ENCODE measurements at regions not wholly inside any gene's neighbourhood (a gene's known extent, or its start where the extent isn't known, plus 50 kb on each side); places are given as distances from the start of the nearest gene placed in this dataset.
"Not testable (repeated sequence)": the region's sequence is repeated elsewhere in the genome, so short reads cannot be mapped to it uniquely, and the experiment has no call there.

DNA sequence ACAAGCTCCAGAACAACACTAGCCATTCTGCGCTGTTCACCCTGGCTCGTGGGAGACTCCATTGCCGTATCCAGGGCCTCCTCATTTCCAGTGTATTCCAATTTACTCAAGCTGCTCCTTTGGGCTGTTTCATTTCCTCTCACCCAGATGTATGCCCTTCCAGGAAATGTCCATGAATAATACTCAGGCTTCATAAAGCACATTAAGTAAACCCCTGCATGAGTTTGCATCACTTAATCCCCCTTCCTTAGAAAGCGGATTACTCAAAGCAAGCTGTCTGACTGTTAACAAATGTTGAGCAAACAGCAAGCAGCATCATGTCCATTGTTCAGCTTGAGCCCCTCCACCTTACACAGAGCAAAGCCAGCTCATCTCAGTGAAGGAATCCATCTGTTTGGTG lies 403.6 kb upstream of the PBX1 start:
- no peak for DNase-seq (ENCODE audit: low spot score)

GRCh38 chr1:164163289-164163849 lies 395.6 kb upstream of the PBX1 start:
- DNase-seq (ENCODE audit: low spot score): no peak

DNA sequence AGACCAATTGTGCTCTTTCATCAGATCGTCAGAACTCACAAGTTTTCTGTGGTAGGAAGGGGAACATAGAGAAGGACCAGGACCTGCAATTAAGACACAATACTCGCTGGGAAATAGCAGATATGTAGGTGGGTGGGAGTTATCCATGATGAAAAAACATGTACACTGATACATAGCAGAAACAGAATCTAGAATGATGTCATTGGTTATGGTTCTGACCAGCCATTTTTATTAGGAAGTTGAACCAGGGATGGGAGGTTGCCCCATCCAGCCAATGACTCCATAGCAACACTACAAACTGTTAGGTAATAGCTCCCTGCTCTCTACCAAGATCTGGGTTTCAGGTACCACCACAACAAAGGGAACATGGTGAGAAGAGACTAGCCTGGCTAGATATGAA lies 393.5 kb upstream of the PBX1 start:
- DNase-seq (ENCODE audit: low spot score): no peak

- not testable (repeated sequence) for DNase-seq (ENCODE audit: low spot score)
Measured at GRCh38 chr1:164166454-164166853, 392.5 kb upstream of the PBX1 start.

- no peak for DNase-seq (ENCODE audit: low spot score)
Measured at GRCh38 chr1:164177118-164177517, 381.9 kb upstream of the PBX1 start.

- no peak for DNase-seq (ENCODE audit: low spot score)
Measured at GRCh38 chr1:164180824-164181223, 378.2 kb upstream of the PBX1 start.

DNA sequence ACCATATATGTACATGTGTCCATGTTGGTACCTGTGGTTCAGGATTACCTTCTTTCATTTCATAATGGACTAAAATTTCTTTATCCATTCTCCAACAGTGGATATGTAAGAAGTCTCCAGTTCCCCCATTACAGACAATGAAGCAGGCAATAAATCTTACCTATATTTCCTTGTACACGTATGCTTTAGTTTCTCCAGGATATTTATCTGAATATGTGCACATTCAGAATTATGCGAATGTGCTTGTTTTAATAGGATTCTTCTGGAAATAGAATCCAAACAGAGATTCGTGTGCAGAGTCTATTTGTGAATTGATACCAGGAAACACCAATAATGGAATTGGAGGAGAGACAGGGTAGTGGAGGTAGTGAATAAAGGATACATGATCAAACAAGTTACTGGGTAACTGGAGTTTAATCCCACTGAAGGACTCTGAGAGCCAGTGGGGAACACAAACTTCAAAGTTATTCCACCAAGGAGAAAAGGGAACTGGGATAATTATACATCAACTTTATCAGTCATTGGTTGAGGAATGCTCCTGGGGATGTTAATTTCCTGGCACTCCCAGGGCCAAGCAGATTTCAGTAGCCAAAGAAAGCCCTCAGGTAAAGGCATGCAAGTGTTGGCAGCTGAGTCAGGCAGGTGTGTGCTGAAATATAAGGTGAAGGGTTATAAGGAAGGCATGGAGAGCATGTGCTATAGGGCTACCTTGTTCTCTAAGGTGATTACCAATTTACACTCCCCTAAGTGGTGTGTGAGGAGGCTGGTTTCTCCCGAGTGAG lies 374.9 kb upstream of the PBX1 start:
- DNase-seq (ENCODE audit: low spot score): no peak

DNA sequence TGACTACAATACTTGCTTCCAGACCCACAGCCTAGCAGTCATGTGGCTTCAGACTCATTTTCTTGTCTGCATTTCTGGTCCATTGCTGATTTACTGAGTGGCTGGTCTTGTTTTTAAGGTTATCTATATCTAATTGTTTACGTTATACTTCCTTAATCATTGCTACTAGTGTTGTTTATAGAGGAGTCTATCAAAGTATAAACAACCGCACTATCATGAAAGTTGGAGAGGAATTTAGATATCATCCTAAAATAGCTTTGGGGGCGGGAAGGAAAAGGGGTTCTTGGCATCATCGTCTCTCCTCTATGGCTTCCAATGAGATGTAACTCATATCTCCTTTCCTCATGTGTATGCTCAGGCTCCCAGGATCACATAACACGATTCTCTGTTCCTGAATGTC lies 372.1 kb upstream of the PBX1 start:
- DNase-seq (ENCODE audit: low spot score): no peak

GRCh38 chr1:164188497-164188896 lies 370.5 kb upstream of the PBX1 start:
- DNase-seq (ENCODE audit: low spot score): no peak

GRCh38 chr1:164191191-164191590 lies 367.8 kb upstream of the PBX1 start:
- no peak for DNase-seq (ENCODE audit: low spot score)

- DNase-seq (ENCODE audit: low spot score): no peak
Measured at GRCh38 chr1:164210211-164210739, 348.7 kb upstream of the PBX1 start.

GRCh38 chr1:164223378-164223777 lies 335.6 kb upstream of the PBX1 start:
- no peak for DNase-seq (ENCODE audit: low spot score)

DNA sequence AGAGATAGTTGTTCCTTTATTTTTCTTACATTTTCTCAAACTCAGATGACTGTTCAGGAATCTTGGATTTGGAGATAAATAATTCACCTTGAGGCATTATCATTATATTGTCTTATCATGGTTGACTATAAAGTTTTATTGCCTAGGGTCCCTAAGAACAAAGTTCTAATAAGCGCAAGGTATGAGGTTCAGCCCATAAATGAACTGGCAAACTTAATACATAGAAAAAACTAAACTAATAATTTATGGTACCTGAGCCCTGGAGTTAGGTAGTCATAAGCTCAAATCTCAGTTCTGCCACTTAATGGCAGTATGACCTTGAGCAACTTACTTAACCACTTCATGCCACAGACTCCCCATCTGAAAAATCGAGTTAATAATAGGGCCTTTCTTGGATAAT lies 334.0 kb upstream of the PBX1 start:
- no peak for DNase-seq (ENCODE audit: low spot score)

- no peak for DNase-seq (ENCODE audit: low spot score)
Measured at GRCh38 chr1:164226977-164227376, 332.0 kb upstream of the PBX1 start.

GRCh38 chr1:164228928-164229327 lies 330.1 kb upstream of the PBX1 start:
- DNase-seq (ENCODE audit: low spot score): no peak

GRCh38 chr1:164233149-164233548 lies 325.8 kb upstream of the PBX1 start:
- no peak for DNase-seq (ENCODE audit: low spot score)

DNA sequence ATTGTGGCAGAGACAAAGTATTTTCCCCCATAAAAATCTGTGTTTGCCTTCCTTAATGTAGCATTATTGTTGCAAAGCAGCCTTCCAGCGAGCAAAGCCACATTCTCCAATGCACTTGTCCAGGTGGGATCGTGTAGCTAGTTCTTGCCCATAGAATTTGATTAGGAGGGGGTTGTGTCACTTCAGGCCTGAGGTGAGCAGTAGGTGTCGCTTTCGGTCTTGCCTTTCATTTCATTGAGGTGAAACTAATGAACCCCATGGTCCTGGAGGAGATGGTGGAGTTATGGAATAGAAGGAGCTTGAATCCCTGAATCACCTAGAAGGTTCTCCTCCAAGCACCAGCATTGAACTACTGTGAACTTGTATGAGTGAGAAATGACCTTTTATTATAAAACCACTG lies 318.9 kb upstream of the PBX1 start:
- DNase-seq (ENCODE audit: low spot score): peak; percentile 6

DNA sequence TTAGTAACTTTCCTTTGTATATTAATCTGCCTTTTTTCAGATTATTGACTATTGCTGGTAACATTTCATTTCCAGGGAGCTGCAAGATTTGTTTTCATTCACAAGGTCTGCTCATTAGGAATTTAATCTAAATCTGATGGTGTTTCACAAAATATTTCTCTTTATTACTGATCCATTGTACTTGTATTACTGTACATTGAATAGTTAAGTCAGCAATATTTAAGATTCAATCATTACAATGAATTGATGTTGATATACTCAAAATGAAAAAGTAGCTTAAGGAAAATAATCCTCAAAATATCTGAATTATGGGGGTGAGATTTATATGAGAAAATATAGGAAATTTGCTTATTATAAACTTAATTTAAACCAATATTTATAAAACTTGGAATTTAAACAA lies 308.6 kb upstream of the PBX1 start:
- no peak for DNase-seq (ENCODE audit: low spot score)

DNA sequence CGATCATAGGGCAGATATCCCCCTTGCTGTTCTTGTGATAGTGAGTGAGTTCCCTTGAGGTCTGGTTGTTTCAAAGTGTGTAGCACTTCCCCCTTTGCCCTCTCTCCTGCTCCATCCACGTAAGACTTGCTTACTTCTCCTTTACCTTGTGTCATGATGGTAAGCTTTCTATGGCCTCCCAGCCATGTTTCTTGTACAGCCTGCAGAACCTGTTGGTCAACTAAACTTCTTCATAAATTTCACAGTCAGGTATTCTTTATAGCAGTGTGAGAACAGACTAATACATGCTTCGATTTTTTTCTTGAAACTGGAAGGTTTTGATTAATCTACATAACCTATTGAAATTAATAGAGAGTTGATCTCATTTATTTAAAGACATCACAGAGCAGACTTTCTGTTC lies 302.5 kb upstream of the PBX1 start:
- no peak for DNase-seq (ENCODE audit: low spot score)

- DNase-seq (ENCODE audit: low spot score): no peak
Measured at GRCh38 chr1:164261691-164262240, 297.2 kb upstream of the PBX1 start.

- DNase-seq (ENCODE audit: low spot score): no peak
Measured at GRCh38 chr1:164263540-164263939, 295.4 kb upstream of the PBX1 start.

DNA sequence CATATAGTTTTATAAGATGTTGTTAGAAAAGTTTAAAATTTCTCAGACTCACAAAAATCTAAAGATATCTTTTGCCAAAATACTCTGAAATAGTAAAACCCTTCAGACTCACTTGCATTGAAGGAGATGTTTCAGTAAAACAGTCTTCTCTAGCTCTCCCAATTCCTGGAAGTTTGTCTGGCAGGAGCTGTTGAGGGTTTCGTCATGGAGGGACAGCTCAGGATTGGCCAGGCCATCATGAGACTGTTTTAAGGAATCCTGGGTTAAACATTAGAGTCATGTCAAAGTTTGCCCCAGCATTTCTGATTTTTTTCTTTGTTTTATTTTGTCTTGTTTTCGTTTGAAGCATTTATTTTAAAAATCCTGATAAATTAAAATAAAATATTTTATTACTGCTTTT lies 293.8 kb upstream of the PBX1 start:
- DNase-seq (ENCODE audit: low spot score): no peak

GRCh38 chr1:164272156-164272555 lies 286.8 kb upstream of the PBX1 start:
- DNase-seq (ENCODE audit: low spot score): no peak
